Skeletal muscle tissue (tissue), 3 donors: ENCODE measurements at regions not wholly inside any gene's neighbourhood (a gene's known extent, or its start where the extent isn't known, plus 50 kb on each side); places are given as distances from the start of the nearest gene placed in this dataset.

ENCODE experiments used
- H3K27ac ChIP-seq: one replicate; pipeline ENCODE4 v1.7.0; 2013; ENCODE audit warnings: mild to moderate bottlenecking, low read depth, low read length, inconsistent platforms
- H3K27me3 ChIP-seq, 3 donors: one replicate each; pipeline ENCODE4 v1.7.0; 2013; ENCODE audit warnings: low read length in 3 of 3; ENCODE audit not compliant: control insufficient read depth in 3 of 3, insufficient read depth in 3 of 3
- H3K36me3 ChIP-seq, 3 donors: one replicate each; pipeline ENCODE4 v1.7.0; 2013; ENCODE audit warnings: low read length in 3 of 3; ENCODE audit not compliant: control insufficient read depth in 3 of 3, insufficient read depth in 3 of 3
- H3K4me1 ChIP-seq, 3 donors: one replicate each; pipeline ENCODE4 v1.7.0; 2013; ENCODE audit warnings: low read length in 3 of 3, mild to moderate bottlenecking in 3 of 3; ENCODE audit not compliant: control insufficient read depth in 3 of 3, insufficient read depth in 3 of 3
- H3K4me3 ChIP-seq, 3 donors: one replicate each; pipeline ENCODE4 v1.7.0; 2013; ENCODE audit warnings: low read length in 3 of 3
- H3K9ac ChIP-seq, 3 donors: one replicate each; pipeline ENCODE4 v1.7.0; 2013; ENCODE audit warnings: low read length in 3 of 3, mild to moderate bottlenecking in 3 of 3, moderate library complexity in 2 of 3, low read depth in 1 of 3
- H3K9me3 ChIP-seq, 3 donors: one replicate each; pipeline ENCODE4 v1.7.0; 2013; ENCODE audit warnings: low read length in 3 of 3; ENCODE audit not compliant: control insufficient read depth in 3 of 3
- donor health status: Osteomylitis.

DNA sequence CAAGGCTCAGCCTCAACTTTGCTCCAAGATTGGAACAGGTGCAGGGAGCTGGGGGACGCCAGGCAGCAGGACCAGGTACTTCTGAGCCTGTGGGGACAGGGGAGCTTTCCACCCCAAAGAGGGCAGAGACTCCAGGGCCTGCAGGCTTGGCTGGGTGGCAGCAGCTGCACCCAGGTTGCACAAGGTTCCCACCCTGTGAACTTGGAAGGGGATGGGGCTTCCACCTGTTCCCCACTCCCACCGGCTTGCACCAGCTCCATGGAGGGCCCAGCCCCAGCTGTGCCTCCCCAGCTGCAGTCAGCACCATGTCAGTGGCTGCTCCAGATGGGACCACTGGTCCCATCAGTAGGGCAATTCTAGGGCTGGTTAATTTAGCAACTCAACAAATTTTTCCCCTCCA is 114.0 kb upstream of the CDKN3 start:
- peaks cover 0 to 2% (median 0%) of the 10 kb centered on the region in 3 donors for H3K27me3 ChIP-seq
- H3K36me3 ChIP-seq: no peaks in the 10 kb centered on the region
- H3K9ac ChIP-seq: no peak overlapping the region
- H3K4me1 ChIP-seq: no peaks in the 10 kb centered on the region
- H3K9me3 ChIP-seq: no peaks in the 10 kb centered on the region
- no peak overlapping the region for H3K4me3 ChIP-seq
- H3K27ac ChIP-seq: no peak overlapping the region

DNA sequence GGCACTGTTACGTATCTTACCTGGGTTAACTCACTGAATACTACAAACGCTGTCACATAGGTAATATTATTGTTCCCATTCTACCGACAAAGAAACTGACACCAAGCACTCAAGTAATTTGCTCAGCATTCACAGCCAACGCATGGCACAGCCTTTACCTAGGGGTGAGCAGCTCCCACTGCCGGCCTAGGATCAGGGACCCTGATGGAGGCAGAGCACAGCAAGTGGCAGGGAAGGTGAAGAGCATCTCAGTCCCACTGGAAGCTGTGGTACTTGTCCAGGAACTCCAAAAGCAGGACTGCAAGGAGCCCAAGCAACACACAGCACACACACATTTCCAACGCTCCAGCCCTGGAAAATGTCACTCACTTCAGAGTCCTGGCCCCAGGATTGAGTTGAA is 111.8 kb upstream of the CDKN3 start:
- Histone ChIP-seq H3K4me1 (no peaks in the 10 kb centered on the region), H3K36me3 (no peaks in the 10 kb centered on the region), H3K9me3 (no peaks in the 10 kb centered on the region), H3K27me3 (peaks cover 0 to 2% (median 0%) of the 10 kb centered on the region in 3 donors), H3K9ac (no peak overlapping the region), H3K27ac (no peak overlapping the region), H3K4me3 (no peak overlapping the region)

- no peak overlapping the region for H3K27ac ChIP-seq
- no peaks in the 10 kb centered on the region for H3K36me3 ChIP-seq
- H3K9me3 ChIP-seq: no peaks in the 10 kb centered on the region
- no peak overlapping the region for H3K9ac ChIP-seq
- no peaks in the 10 kb centered on the region for H3K27me3 ChIP-seq
- H3K4me3 ChIP-seq: no peak overlapping the region
- H3K4me1 ChIP-seq: no peaks in the 10 kb centered on the region
Observed at GRCh38 chr14:54291491-54292191, 105.2 kb upstream of the CDKN3 start.

- Histone ChIP-seq H3K27ac (no peak overlapping the region), H3K4me1 (no peaks in the 10 kb centered on the region), H3K36me3 (no peaks in the 10 kb centered on the region), H3K4me3 (no peak overlapping the region), H3K9me3 (no peaks in the 10 kb centered on the region), H3K9ac (no peak overlapping the region), H3K27me3 (no peaks in the 10 kb centered on the region)
Observed at GRCh38 chr14:54294802-54295201, 102.0 kb upstream of the CDKN3 start.

- Histone ChIP-seq H3K27me3 (no peaks in the 10 kb centered on the region), H3K36me3 (no peaks in the 10 kb centered on the region), H3K4me1 (no peaks in the 10 kb centered on the region), H3K9me3 (peaks cover 0 to 1% (median 0%) of the 10 kb centered on the region in 3 donors), H3K27ac (no peak overlapping the region), H3K9ac (no peak overlapping the region), H3K4me3 (no peak overlapping the region)
Observed at GRCh38 chr14:54299410-54300363, 97.1 kb upstream of the CDKN3 start.

DNA sequence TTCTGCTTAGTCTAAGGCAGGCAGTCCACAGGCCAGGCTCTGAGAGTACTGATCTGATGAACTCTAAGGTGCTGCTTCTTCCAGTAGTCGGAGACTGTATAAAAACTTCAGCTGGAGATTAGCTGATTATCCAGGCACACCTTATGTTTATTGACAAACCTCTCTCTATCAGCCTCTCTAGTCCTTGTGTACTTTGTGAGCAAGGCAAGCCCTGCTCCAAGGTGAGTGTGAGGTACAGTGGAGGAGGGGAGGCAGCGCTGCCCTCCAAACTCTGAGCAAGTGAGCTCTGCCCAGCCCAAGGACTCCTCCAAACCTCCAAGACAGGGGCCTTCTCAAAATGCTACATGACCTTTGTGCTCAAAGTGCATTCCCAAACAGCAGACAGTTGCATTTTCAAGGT is 95.9 kb upstream of the CDKN3 start:
- H3K9me3 ChIP-seq: peaks cover 0 to 1% (median 0%) of the 10 kb centered on the region in 3 donors
- no peak overlapping the region for H3K9ac ChIP-seq
- H3K4me1 ChIP-seq: no peaks in the 10 kb centered on the region
- no peak overlapping the region for H3K27ac ChIP-seq
- H3K36me3 ChIP-seq: no peaks in the 10 kb centered on the region
- H3K4me3 ChIP-seq: no peak overlapping the region
- H3K27me3 ChIP-seq: no peaks in the 10 kb centered on the region

GRCh38 chr14:54301359-54301758 is 95.4 kb upstream of the CDKN3 start:
- Histone ChIP-seq H3K36me3 (no peaks in the 10 kb centered on the region), H3K4me3 (no peak overlapping the region), H3K27me3 (no peaks in the 10 kb centered on the region), H3K9me3 (peaks cover 0 to 1% (median 0%) of the 10 kb centered on the region in 3 donors), H3K4me1 (no peaks in the 10 kb centered on the region), H3K9ac (no peak overlapping the region), H3K27ac (no peak overlapping the region)

DNA sequence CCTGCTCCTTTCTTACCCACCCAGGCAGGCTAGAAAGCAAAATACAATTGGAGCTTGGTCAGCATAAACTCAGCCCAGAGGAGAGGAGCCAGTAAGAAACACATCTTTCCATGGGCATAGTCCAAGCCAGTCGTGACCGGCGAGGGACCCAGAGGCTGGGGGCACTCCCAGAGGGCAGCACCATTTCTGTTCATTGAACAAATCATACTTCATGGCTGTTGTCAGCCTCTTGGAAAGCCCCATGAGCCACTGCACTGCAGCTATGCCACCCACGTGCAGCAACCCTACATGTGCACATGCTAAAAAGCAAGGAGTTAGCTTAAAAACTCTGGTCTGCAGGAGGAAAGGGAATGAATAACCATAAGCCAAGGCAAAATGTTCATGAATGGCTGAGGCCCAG is 90.0 kb upstream of the CDKN3 start:
- Histone ChIP-seq H3K9ac (no peak overlapping the region), H3K4me3 (no peak overlapping the region), H3K27me3 (no peaks in the 10 kb centered on the region), H3K27ac (no peak overlapping the region), H3K4me1 (no peaks in the 10 kb centered on the region), H3K36me3 (no peaks in the 10 kb centered on the region), H3K9me3 (peaks cover 0 to 1% (median 0%) of the 10 kb centered on the region in 3 donors)

DNA sequence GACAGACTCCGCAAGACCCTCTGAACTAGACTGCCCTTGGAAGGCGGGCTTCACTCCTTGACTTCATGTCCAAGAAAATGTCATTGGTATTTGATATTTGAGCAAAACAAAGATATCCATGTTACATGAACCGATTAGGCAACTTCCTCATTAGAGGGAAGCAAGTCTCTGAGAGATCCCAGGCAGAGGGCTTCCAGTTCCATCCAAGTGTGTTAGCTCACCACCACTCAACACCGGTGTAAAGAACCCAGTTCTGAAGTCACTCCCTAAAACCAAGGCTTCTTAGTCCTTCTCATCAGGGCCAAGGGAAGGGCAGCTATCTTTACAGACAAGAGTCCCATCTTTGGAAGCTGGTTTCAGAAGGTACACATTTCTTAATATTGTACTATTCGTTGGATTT is 87.2 kb upstream of the CDKN3 start:
- Histone ChIP-seq H3K27ac (no peak overlapping the region), H3K4me1 (no peaks in the 10 kb centered on the region), H3K9me3 (no peaks in the 10 kb centered on the region), H3K27me3 (no peaks in the 10 kb centered on the region), H3K9ac (no peak overlapping the region), H3K36me3 (no peaks in the 10 kb centered on the region), H3K4me3 (no peak overlapping the region)
